Stimulated activated CD8-positive, alpha-beta memory T cell treated with anti-CD3 and anti-CD28 coated beads, Interleukin-7, amount 100 ng/mL, for 48 hours (primary cell): ENCODE measurements at regions not wholly inside any gene's neighbourhood (a gene's known extent, or its start where the extent isn't known, plus 50 kb on each side); places are given as distances from the start of the nearest gene placed in this dataset.
"Not testable (repeated sequence)": the region's sequence is repeated elsewhere in the genome, so short reads cannot be mapped to it uniquely, and the experiment has no call there.

Experiments used
- DNase-seq, 2 donors: peaks; one replicate each; pipeline ENCODE4 v3.0.0-alpha.2; 2020; ENCODE audit warnings: low read depth in 1 of 2; ENCODE audit errors: extremely low read depth in 1 of 2

GRCh38 chr15:24300804-24301368 is 374.7 kb upstream of the NPAP1 start:
- not testable (repeated sequence) for DNase-seq

- DNase-seq = not testable (repeated sequence)
Measured at GRCh38 chr15:24301999-24302398, 373.6 kb upstream of the NPAP1 start.

- DNase-seq = not testable (repeated sequence)
Measured at GRCh38 chr15:24304747-24305146, 370.8 kb upstream of the NPAP1 start.

- DNase-seq = not testable (repeated sequence)
Measured at GRCh38 chr15:24305643-24306042, 369.9 kb upstream of the NPAP1 start.

DNA sequence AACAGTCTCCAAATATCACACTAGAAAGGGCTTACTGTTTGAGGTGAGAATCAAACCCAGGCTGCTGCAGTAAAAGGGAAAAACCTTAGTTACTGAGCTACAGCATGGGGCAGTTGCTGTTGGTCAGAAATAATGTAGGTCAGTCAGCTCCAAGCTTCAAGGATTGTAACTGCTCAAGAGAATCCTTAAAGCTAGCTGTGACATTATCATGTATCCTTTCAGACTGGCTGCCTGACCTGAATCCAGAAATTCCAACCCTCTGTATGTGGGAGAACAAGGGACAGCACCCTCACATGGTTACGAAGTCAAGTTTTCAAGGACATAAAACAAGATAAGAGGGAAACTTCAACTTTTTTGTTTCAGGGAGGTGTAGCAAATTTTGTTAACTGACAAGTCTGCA is 365.9 kb upstream of the NPAP1 start:
- not testable (repeated sequence) for DNase-seq

- DNase-seq = not testable (repeated sequence)
Measured at GRCh38 chr15:24311692-24312091, 363.9 kb upstream of the NPAP1 start.

DNA sequence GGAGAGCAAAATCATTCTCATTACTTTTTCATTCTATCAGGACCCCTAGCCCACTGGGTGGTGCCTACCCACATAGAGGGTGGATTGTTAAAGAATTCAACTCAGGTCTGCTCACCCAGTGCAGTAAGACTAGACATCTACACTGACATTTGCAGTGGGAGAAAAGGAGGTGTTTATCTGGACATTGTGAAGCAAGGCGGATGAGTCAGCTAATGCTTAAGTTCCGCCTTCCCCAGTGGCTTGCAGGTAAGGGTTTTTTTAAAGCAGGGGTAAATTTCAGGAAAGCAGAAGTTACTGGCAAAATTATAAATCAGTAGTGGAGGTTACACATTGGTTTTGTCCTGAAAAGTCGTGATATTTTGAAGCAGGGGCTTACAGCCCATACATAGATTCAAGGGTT is 359.2 kb upstream of the NPAP1 start:
- DNase-seq = not testable (repeated sequence)

DNA sequence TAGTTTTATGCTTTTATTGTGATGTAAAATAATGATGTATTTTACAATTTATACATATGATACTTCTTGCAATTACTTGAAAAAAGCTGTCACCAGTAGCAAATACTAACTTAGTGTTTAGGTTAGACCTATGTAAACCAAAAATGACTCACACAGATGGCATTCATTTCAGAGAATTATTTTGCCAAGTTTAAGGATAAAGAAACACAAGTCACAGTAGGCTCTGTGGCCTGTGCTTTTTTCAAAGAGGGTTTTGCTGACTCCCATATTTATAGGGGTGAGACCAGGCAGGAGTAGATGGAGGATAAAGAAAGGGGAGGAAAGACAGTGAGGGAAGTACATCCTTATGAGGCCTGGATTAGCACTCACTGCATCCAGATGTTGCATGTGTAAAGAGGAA is 356.6 kb upstream of the NPAP1 start:
- no peak for DNase-seq

GRCh38 chr15:24324096-24324495 is 351.5 kb upstream of the NPAP1 start:
- DNase-seq = not testable (repeated sequence)

DNA sequence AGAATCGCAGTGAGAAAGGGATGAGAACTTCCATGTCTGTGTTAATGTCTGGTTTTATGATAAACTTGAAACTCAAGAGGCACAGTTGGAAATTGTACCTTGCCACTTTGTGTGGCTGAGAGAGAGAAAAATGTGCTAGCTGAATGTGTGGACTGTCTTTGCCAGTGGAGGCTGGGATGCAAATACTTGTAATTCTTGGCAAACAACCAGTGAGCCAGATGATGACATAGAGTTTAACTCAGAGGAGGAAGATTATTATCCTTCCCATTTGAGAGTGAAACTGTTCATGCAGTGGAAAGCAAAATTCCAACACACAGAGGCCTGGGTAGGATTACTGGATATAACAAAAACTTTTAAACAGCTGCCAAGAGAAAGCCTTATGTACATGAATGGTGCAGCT is 349.1 kb upstream of the NPAP1 start:
- DNase-seq = not testable (repeated sequence)

DNA sequence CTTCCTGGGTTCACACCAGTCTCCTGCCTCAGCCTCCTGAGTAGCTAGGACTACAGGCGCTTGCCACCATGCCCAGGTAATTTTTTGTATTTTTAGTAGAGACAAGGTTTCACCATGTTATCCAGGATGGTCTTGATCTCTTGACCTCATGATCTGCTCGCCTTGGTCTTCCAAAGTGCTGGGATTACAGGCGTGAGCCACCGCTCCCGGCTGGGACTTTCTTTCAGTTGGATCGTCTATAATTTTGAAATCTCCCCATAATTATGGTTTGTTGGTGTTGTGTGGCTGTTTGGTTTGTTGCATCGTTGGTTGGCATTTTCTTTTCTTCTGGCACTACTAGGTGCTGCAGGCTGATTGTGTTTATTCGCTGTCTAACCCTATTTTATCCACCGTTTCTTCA is 343.6 kb upstream of the NPAP1 start:
- not testable (repeated sequence) for DNase-seq

GRCh38 chr15:24341876-24342275 is 333.7 kb upstream of the NPAP1 start:
- DNase-seq = not testable (repeated sequence)

DNA sequence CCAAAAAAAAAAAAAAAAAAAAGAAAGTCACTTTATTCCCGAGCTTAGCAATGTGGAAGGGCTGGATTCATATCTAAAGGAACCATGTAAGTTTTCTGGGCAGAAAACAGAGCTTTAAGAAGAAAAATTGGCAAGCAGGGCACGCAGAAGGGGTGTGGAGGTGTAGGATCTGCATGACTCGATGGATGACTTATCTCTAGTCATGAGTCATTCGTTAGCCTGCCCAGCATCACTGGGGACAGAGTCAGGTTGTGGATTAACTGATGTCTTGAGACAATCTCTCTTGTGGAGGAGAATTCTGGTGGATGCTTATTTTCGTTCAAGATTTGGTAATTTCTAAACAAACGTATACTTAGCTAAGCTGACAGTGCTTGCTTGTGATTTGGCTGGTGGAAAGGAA is 322.8 kb upstream of the NPAP1 start:
- DNase-seq = not testable (repeated sequence)

- DNase-seq = not testable (repeated sequence)
Measured at GRCh38 chr15:24381103-24381502, 294.5 kb upstream of the NPAP1 start.

DNA sequence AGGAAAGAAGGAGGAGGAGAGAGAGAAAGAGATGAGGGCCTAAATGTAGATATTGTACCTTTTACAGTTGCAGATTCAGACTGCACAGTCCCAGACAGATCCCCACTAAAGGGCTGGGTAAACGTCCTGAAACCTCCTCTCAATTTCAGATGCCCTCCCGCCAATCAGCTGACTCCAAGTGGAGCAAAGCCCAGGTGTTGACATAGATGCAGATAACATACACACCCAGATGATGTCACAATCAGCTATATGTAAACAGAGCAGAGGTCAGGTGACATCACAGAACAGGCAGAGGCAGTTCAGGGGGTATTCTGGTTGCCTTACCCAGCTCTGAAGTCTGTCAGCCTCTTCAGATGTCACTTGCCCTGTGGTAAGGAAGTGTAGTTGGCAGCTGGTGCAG is 290.3 kb upstream of the NPAP1 start:
- not testable (repeated sequence) for DNase-seq

DNA sequence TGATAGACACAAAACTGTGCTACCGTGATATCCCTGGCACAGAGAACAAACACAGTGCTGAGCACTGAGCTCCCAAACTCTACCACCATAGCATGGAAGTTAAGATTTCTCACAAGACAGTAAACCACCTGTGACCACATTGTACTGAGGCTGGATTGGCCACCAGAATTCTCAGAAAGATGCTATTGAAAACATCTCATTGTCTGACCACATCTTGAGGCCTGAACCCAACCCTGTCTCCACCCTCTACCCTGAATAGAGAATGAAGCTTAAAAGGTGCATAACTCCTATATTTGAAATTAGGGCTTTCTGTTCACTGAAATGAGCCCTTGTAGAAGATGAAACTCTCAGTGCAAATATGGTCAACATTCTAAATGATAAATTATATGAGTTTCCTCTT is 281.3 kb upstream of the NPAP1 start:
- DNase-seq = no peak

DNA sequence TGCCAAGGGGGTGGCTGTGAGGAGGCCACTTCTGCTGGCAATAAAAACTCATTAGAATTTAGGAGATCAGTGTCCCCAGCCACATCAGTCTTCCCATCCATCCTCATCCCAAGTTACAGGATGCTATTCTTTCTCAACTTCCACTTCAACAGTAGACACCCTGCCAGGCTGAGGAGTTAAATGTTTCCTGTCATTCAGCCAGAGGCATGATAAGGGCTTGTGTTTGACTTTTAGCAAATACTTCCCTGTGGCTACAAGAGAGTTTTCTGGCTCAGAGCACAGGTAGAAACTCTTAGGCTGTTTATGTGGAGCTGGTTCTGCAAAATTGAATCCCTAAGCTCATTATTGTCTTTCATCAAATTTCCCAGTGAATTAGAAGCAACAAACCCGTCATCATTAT is 262.9 kb upstream of the NPAP1 start:
- not testable (repeated sequence) for DNase-seq

GRCh38 chr15:24426286-24427054 is 249.1 kb upstream of the NPAP1 start:
- DNase-seq = not testable (repeated sequence)

GRCh38 chr15:24427055-24427400 is 248.5 kb upstream of the NPAP1 start:
- DNase-seq = not testable (repeated sequence)

DNA sequence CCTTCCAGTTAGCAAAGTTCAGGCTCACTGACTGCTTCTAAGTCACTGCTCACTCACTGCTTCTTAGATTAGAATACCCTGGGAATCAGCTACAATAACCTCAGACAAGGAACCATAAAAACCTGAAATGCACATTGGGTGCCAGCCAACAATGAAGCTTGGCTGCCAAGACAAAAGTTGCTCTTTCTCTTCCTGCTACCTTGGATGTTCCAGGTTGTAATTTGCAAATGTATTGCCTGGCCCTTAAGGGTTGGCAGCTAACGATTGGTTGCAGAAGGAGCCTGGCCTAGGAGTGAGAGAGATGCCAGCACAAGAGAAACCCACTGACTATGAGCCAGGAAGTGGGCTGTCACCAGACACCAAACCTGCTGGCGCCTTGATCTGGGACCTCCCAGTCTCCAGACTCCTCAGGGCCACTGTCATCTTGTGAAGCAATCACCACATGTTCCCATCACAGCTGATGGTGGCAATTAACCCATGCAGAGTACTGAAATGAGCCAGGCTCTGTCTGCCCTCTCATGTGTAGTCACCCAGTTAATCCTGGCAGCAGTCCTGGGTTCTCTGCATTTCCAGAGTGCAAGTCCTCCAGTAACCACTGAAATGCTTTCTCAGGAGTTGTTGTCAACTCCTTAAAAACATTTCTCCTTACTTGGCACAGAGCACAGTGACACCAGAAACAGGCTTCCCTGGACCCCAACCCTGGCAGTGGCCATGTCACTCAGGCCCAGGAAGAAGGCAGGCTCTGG is 240.3 kb upstream of the NPAP1 start:
- not testable (repeated sequence) for DNase-seq

DNA sequence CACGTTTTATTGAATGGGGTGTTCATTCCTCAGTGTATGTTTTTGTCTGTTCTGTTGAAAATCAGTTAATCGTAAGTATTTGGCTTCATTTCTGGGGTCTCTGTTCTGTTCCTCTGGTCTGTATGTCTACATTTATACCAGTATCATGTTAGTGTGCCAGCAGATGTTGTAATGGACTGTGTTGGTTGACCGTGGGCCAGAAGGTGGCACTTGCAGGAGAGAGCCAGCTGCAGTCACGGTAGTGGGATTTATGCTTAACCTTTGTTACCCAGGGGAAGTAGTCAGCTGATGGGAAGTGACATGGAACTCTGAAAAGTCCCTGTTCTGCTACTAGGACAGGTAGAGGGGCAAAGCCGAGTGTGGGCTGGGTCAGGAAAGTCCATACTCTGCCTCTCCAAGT is 238.3 kb upstream of the NPAP1 start:
- DNase-seq = not testable (repeated sequence)

DNA sequence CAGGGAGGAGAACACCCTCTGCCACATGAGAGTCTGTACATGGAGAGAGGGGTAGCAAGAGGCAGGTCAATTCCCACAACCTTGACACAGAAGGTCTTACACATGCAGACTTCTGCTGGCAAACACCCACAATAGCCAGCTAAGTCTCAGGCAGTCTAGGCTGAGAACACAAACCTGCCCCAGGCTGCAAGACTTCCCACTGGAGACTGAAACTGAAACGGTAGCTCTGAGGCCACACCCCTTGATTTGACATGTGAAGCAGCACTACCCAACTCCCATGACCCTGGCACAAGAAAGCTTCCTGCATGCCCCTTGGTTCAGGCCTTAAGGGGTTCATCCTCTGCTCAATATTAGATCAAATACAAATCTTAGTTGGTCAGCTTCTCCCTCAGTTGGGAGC is 237.8 kb upstream of the NPAP1 start:
- DNase-seq = not testable (repeated sequence)
